Mesendoderm (in vitro differentiated cells): ENCODE measurements at regions not wholly inside any gene's neighbourhood (a gene's known extent, or its start where the extent isn't known, plus 50 kb on each side); places are given as distances from the start of the nearest gene placed in this dataset.

Experiments
- DNase-seq: peaks from one replicate; pipeline ENCODE4 v3.0.0; 2013
- H2AK5ac ChIP-seq: 2 replicates; pipeline ENCODE4 v1.6.1; 2013; ENCODE audit warnings: low read length, inconsistent platforms
- H2BK120ac ChIP-seq: 2 replicates; pipeline ENCODE4 v1.6.1; 2013; ENCODE audit warnings: low read depth, mild to moderate bottlenecking, low read length, moderate library complexity, mixed read lengths
- H2BK15ac ChIP-seq: replicated peaks from 2 replicates; pipeline ENCODE4 v1.6.1; 2013; ENCODE audit warnings: low read depth, mild to moderate bottlenecking, moderate library complexity
- H2BK5ac ChIP-seq: 2 replicates; pipeline ENCODE4 v1.6.1; 2013; ENCODE audit warnings: low read length, inconsistent platforms
- H3K18ac ChIP-seq: 2 replicates; pipeline ENCODE4 v1.6.1; 2013; ENCODE audit warnings: mild to moderate bottlenecking, low read length, mixed read lengths
- H3K23ac ChIP-seq: one replicate; pipeline ENCODE4 v1.6.1; 2013; ENCODE audit warnings: low read length
- H3K27ac ChIP-seq: 2 replicates; pipeline ENCODE4 v1.5.1; 2013; ENCODE audit warnings: low read depth, mild to moderate bottlenecking, inconsistent platforms, low read length, moderate library complexity
- H3K27me3 ChIP-seq: 2 replicates; pipeline ENCODE4 v1.6.1; 2013; ENCODE audit warnings: low read length, control low read depth, mild to moderate bottlenecking, inconsistent platforms; ENCODE audit not compliant: insufficient read depth, poor library complexity
- H3K36me3 ChIP-seq: 2 replicates; pipeline ENCODE4 v1.6.1; 2013; ENCODE audit warnings: low read length, inconsistent platforms; ENCODE audit not compliant: control insufficient read depth, insufficient read depth
- H3K4ac ChIP-seq: one replicate; pipeline ENCODE4 v1.6.1; 2013; ENCODE audit warnings: low read depth, mild to moderate bottlenecking, low read length, moderate library complexity
- H3K4me1 ChIP-seq: 2 replicates; pipeline ENCODE4 v1.6.1; 2013; ENCODE audit warnings: low read depth, low read length, inconsistent platforms; ENCODE audit not compliant: control insufficient read depth
- H3K4me2 ChIP-seq: 2 replicates; pipeline ENCODE4 v1.6.1; 2013; ENCODE audit warnings: low read length
- H3K4me3 ChIP-seq: 2 replicates; pipeline ENCODE4 v1.5.1; 2013; ENCODE audit warnings: mild to moderate bottlenecking, low read length
- H3K56ac ChIP-seq: one replicate; pipeline ENCODE4 v1.6.1; 2013; ENCODE audit warnings: low read length
- H3K79me1 ChIP-seq: 2 replicates; pipeline ENCODE4 v1.6.1; 2013; ENCODE audit warnings: low read length, inconsistent platforms
- H3K79me2 ChIP-seq: 2 replicates; pipeline ENCODE4 v1.6.1; 2013; ENCODE audit warnings: mild to moderate bottlenecking, low read length; ENCODE audit not compliant: control insufficient read depth, insufficient read depth
- H3K9ac ChIP-seq: 2 replicates; pipeline ENCODE4 v1.6.1; 2013; ENCODE audit warnings: low read length, inconsistent platforms
- H4K5ac ChIP-seq: one replicate; pipeline ENCODE4 v1.6.1; 2013; ENCODE audit warnings: low read length
- H4K8ac ChIP-seq: one replicate; pipeline ENCODE4 v1.6.1; 2013; ENCODE audit warnings: low read depth, mild to moderate bottlenecking, control low read depth, low read length, moderate library complexity
- WGBS: extraction: QIAGEN DNeasy Blood & Tissue Kit; methylation state at CpG from one replicate; pipeline ENCODE4 v1.1.7; 2013; ENCODE audit warnings: low lambda C conversion rate, missing lambda C conversion rate; ENCODE audit not compliant: insufficient coverage; ENCODE audit errors: extremely low coverage; 5-methylcytosine and 5-hydroxymethylcytosine counted together

- WGBS, result no CpG with 5 or more reads among the region's 3 CpGs
Observed at GRCh38 chr5:87997662-87998061, 271.0 kb downstream of the TMEM161B start.

GRCh38 chr5:87966213-87966612 is 302.4 kb downstream of the TMEM161B start:
- Histone ChIP-seq H4K8ac (no peak overlapping the region), H2BK5ac (no peak overlapping the region), H3K36me3 (no peaks in the 10 kb centered on the region), H3K4ac (no peak overlapping the region), H2AK5ac (no peak overlapping the region), H3K56ac (no peak overlapping the region), H2BK120ac (no peak overlapping the region), H2BK15ac (no peak overlapping the region), H3K18ac (no peak overlapping the region), H3K9ac (no peak overlapping the region), H3K4me1 (no peaks in the 10 kb centered on the region), H3K4me3 (no peak overlapping the region), H3K27me3 (no peaks in the 10 kb centered on the region), H3K27ac (no peak overlapping the region), H3K79me2 (no peaks in the 10 kb centered on the region), H3K4me2 (no peak overlapping the region), H4K5ac (no peak overlapping the region), H3K79me1 (no peaks in the 10 kb centered on the region), H3K23ac (no peak overlapping the region)
- WGBS, result no CpG with 5 or more reads among the region's 2 CpGs
- DNase-seq, result no peak

More at GRCh38 chr5:87997662-87998061, 271.0 kb downstream of the TMEM161B start:
- no peaks in the 10 kb centered on the region for H3K4me1 ChIP-seq
- no peak overlapping the region for H3K4ac ChIP-seq
- no peak overlapping the region for H3K23ac ChIP-seq
- no peak overlapping the region for H3K56ac ChIP-seq
- no peak overlapping the region for H4K5ac ChIP-seq
- H3K4me3 ChIP-seq, result no peak overlapping the region
- H3K79me1 ChIP-seq, result no peaks in the 10 kb centered on the region
- H2AK5ac ChIP-seq, result no peak overlapping the region
- no peak overlapping the region for H3K9ac ChIP-seq
- no peak overlapping the region for H2BK5ac ChIP-seq
- no peaks in the 10 kb centered on the region for H3K36me3 ChIP-seq
- no peaks in the 10 kb centered on the region for H3K27me3 ChIP-seq
- no peak overlapping the region for H3K27ac ChIP-seq
- no peak overlapping the region for H4K8ac ChIP-seq
- no peak overlapping the region for H2BK15ac ChIP-seq
- H2BK120ac ChIP-seq, result no peak overlapping the region
- H3K4me2 ChIP-seq, result no peak overlapping the region
- H3K79me2 ChIP-seq, result no peaks in the 10 kb centered on the region
- DNase-seq, result no peak
- H3K18ac ChIP-seq, result no peak overlapping the region

GRCh38 chr5:87954121-87954520 is 314.5 kb downstream of the TMEM161B start:
- Histone ChIP-seq H3K79me1 (no peaks in the 10 kb centered on the region), H3K4me2 (no peak overlapping the region), H3K4me3 (no peak overlapping the region), H2BK5ac (no peak overlapping the region), H2BK120ac (no peak overlapping the region), H3K18ac (no peak overlapping the region), H3K27me3 (no peaks in the 10 kb centered on the region), H3K27ac (no peak overlapping the region), H3K79me2 (no peaks in the 10 kb centered on the region), H2AK5ac (no peak overlapping the region), H3K23ac (no peak overlapping the region), H3K4me1 (no peaks in the 10 kb centered on the region), H3K4ac (no peak overlapping the region), H3K36me3 (no peaks in the 10 kb centered on the region), H3K56ac (no peak overlapping the region), H2BK15ac (no peak overlapping the region), H4K8ac (no peak overlapping the region), H3K9ac (no peak overlapping the region), H4K5ac (no peak overlapping the region)
- no peak for DNase-seq

GRCh38 chr5:87951661-87952060 is 317.0 kb downstream of the TMEM161B start:
- Histone ChIP-seq H3K18ac (no peak overlapping the region), H3K4me3 (no peak overlapping the region), H3K79me2 (no peaks in the 10 kb centered on the region), H3K23ac (no peak overlapping the region), H3K4ac (no peak overlapping the region), H2AK5ac (no peak overlapping the region), H2BK15ac (no peak overlapping the region), H3K27me3 (no peaks in the 10 kb centered on the region), H3K4me1 (no peaks in the 10 kb centered on the region), H3K79me1 (no peaks in the 10 kb centered on the region), H2BK120ac (no peak overlapping the region), H3K27ac (no peak overlapping the region), H4K5ac (no peak overlapping the region), H3K36me3 (no peaks in the 10 kb centered on the region), H3K4me2 (no peak overlapping the region), H4K8ac (no peak overlapping the region), H2BK5ac (no peak overlapping the region), H3K56ac (no peak overlapping the region), H3K9ac (no peak overlapping the region)
- no CpG with 5 or more reads among the region's 1 CpG for WGBS
- no peak for DNase-seq

GRCh38 chr5:87949676-87950631 is 318.7 kb downstream of the TMEM161B start:
- Histone ChIP-seq H3K9ac (no peak overlapping the region), H3K4ac (no peak overlapping the region), H3K23ac (no peak overlapping the region), H4K5ac (no peak overlapping the region), H2AK5ac (no peak overlapping the region), H3K27me3 (no peaks in the 10 kb centered on the region), H2BK120ac (no peak overlapping the region), H3K79me2 (no peaks in the 10 kb centered on the region), H3K56ac (no peak overlapping the region), H3K4me3 (no peak overlapping the region), H3K27ac (no peak overlapping the region), H3K4me1 (no peaks in the 10 kb centered on the region), H3K18ac (no peak overlapping the region), H3K4me2 (no peak overlapping the region), H3K79me1 (no peaks in the 10 kb centered on the region), H4K8ac (no peak overlapping the region), H3K36me3 (no peaks in the 10 kb centered on the region), H2BK15ac (no peak overlapping the region), H2BK5ac (no peak overlapping the region)
- no CpG with 5 or more reads among the region's 10 CpGs for WGBS
- peak; percentile 13 for DNase-seq

GRCh38 chr5:87948486-87948885 is 320.2 kb downstream of the TMEM161B start:
- H3K79me1 ChIP-seq, result no peaks in the 10 kb centered on the region
- H3K18ac ChIP-seq, result no peak overlapping the region
- no peak overlapping the region for H2AK5ac ChIP-seq
- no peak for DNase-seq
- no peak overlapping the region for H3K4me2 ChIP-seq
- WGBS, result no CpG with 5 or more reads among the region's 2 CpGs
- H4K8ac ChIP-seq, result no peak overlapping the region
- no peak overlapping the region for H2BK5ac ChIP-seq
- H3K4me1 ChIP-seq, result no peaks in the 10 kb centered on the region
- H2BK15ac ChIP-seq, result no peak overlapping the region
- no peaks in the 10 kb centered on the region for H3K79me2 ChIP-seq
- H3K9ac ChIP-seq, result no peak overlapping the region
- no peak overlapping the region for H3K4me3 ChIP-seq
- no peak overlapping the region for H2BK120ac ChIP-seq
- no peak overlapping the region for H3K4ac ChIP-seq
- no peak overlapping the region for H3K56ac ChIP-seq
- no peaks in the 10 kb centered on the region for H3K27me3 ChIP-seq
- H3K36me3 ChIP-seq, result no peaks in the 10 kb centered on the region
- no peak overlapping the region for H3K23ac ChIP-seq
- H3K27ac ChIP-seq, result no peak overlapping the region
- no peak overlapping the region for H4K5ac ChIP-seq
